ENCODE measurements at regions not wholly inside any gene's neighbourhood (a gene's known extent, or its start where the extent isn't known, plus 50 kb on each side); places are given as distances from the start of the nearest gene placed in this dataset.

- TF ChIP-seq ZNF114 (CRISPR knock-in tag; IDR thresholded peaks at IDR 0.05) (no peak), CTCF (conservative IDR thresholded peaks at IDR 0.05; ENCODE audit: low read depth in 2 of 2) (no peak), STAT1 (IDR thresholded peaks at IDR 0.05; ENCODE audit: unreplicated experiment) (no peak), EZH2 (IDR thresholded peaks at IDR 0.05; ENCODE audit: low read depth, unreplicated experiment) (no peak), EZH2phosphoT487 (IDR thresholded peaks at IDR 0.05; ENCODE audit: unreplicated experiment) (no peak), CREB1 (CRISPR knock-in tag; IDR thresholded peaks at IDR 0.05; ENCODE audit: low read depth) (no peak), JUNB (IDR thresholded peaks at IDR 0.05; ENCODE audit: unreplicated experiment) (no peak), POLR2AphosphoS5 (IDR thresholded peaks at IDR 0.05; ENCODE audit: low read depth) (no peak), REST (IDR thresholded peaks at IDR 0.05; ENCODE audit: unreplicated experiment) (no peak), ETS1 (IDR thresholded peaks at IDR 0.05) (no peak), ZNF331 (CRISPR knock-in tag; IDR thresholded peaks at IDR 0.05; ENCODE audit: low read depth) (no peak), ZNF462 (CRISPR knock-in tag; IDR thresholded peaks at IDR 0.05) (no peak)
These were observed 113.4 kb upstream of the TANK start for GRCh38 chr2:161046876-161047275.
